Stomach smooth muscle (tissue), 2 donors: ENCODE measurements at regions not wholly inside any gene's neighbourhood (a gene's known extent, or its start where the extent isn't known, plus 50 kb on each side); places are given as distances from the start of the nearest gene placed in this dataset.

Experiments
- H3K27ac ChIP-seq: one replicate; pipeline ENCODE4 v1.7.0; 2013; ENCODE audit warnings: mild to moderate bottlenecking, low read length, inconsistent platforms
- H3K27me3 ChIP-seq, 2 donors: one replicate each; pipeline ENCODE4 v1.7.0; 2013; ENCODE audit warnings: low read length in 2 of 2; ENCODE audit not compliant: insufficient read depth in 2 of 2, control insufficient read depth in 1 of 2
- H3K36me3 ChIP-seq, 2 donors: one replicate each; pipeline ENCODE4 v1.7.0; 2013; ENCODE audit warnings: low read length in 2 of 2; ENCODE audit not compliant: control insufficient read depth in 2 of 2, insufficient read depth in 2 of 2
- H3K4me1 ChIP-seq: one replicate; pipeline ENCODE4 v1.7.0; 2013; ENCODE audit warnings: low read length; ENCODE audit not compliant: control insufficient read depth, insufficient read depth
- H3K4me3 ChIP-seq, 2 donors: one replicate each; pipeline ENCODE4 v1.7.0; 2013; ENCODE audit warnings: low read length in 2 of 2
- H3K9ac ChIP-seq, 2 donors: one replicate each; pipeline ENCODE4 v1.7.0; 2013; ENCODE audit warnings: low read length in 2 of 2, mild to moderate bottlenecking in 1 of 2
- H3K9me3 ChIP-seq, 2 donors: one replicate each; pipeline ENCODE4 v1.7.0; 2013; ENCODE audit warnings: low read length in 2 of 2; ENCODE audit not compliant: control insufficient read depth in 2 of 2
- donor health status: healthy.
- donor health status: Pancreatic carcinoma.

DNA sequence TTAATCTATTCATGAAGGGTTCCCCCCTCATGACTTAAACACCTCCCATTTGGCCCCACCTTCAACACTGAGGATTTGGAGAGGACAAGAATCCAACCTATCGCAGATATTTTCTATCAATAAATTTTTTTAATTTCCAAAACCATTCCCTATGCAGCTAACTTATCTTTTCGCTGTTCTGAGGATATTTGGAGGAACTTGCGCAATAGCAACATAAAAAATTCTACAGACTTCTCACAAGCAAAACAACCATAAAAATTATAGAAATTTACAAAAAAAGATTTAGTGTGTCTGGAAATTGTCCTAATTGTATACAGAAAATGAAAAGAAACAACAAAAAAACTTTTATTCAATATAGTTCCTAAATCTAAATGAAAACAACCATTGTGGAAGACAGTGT lies 1472.7 kb upstream of the ZEB2 start:
- H3K27ac ChIP-seq: no peak overlapping the region
- H3K9me3 ChIP-seq: no peaks in the 10 kb centered on the region
- no peak overlapping the region for H3K9ac ChIP-seq
- no peaks in the 10 kb centered on the region for H3K4me1 ChIP-seq
- no peak overlapping the region for H3K4me3 ChIP-seq
- H3K27me3 ChIP-seq: no peaks in the 10 kb centered on the region
- no peaks in the 10 kb centered on the region for H3K36me3 ChIP-seq

GRCh38 chr2:145987793-145988192 lies 1467.9 kb upstream of the ZEB2 start:
- Histone ChIP-seq H3K9ac (no peak overlapping the region), H3K27ac (no peak overlapping the region), H3K27me3 (no peaks in the 10 kb centered on the region), H3K9me3 (no peaks in the 10 kb centered on the region), H3K36me3 (no peaks in the 10 kb centered on the region), H3K4me3 (no peak overlapping the region), H3K4me1 (no peaks in the 10 kb centered on the region)

DNA sequence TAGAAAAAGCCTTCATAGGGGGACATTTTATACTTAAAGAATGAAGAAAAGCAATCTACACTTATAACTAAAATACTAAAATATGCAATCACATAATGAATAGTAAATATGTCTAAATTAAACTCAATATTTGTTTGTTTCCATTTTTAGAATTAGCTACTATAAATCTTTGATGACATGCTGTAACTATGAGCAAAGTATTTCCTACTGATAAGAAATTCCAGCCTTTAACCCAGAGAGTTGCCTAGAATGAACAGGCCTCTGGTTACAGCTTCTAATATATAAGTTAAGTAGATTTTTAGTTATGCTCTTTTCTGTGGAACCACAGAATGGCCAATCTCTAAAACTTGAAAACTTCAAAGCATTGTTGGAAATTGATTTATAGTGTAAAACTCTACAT lies 1465.6 kb upstream of the ZEB2 start:
- H3K4me3 ChIP-seq: no peak overlapping the region
- H3K27ac ChIP-seq: no peak overlapping the region
- H3K27me3 ChIP-seq: no peaks in the 10 kb centered on the region
- H3K9me3 ChIP-seq: no peaks in the 10 kb centered on the region
- H3K4me1 ChIP-seq: no peaks in the 10 kb centered on the region
- H3K9ac ChIP-seq: no peak overlapping the region
- H3K36me3 ChIP-seq: no peaks in the 10 kb centered on the region

- Histone ChIP-seq H3K36me3 (no peaks in the 10 kb centered on the region), H3K4me1 (no peaks in the 10 kb centered on the region), H3K27me3 (no peaks in the 10 kb centered on the region), H3K9me3 (no peaks in the 10 kb centered on the region), H3K4me3 (no peak overlapping the region), H3K27ac (no peak overlapping the region), H3K9ac (no peak overlapping the region)
Measured at GRCh38 chr2:145984580-145984979, 1464.7 kb upstream of the ZEB2 start.

GRCh38 chr2:145980318-145980717 lies 1460.4 kb upstream of the ZEB2 start:
- H3K4me3 ChIP-seq: no peak overlapping the region
- H3K9ac ChIP-seq: no peak overlapping the region
- no peaks in the 10 kb centered on the region for H3K27me3 ChIP-seq
- H3K27ac ChIP-seq: no peak overlapping the region
- H3K4me1 ChIP-seq: no peaks in the 10 kb centered on the region
- H3K36me3 ChIP-seq: no peaks in the 10 kb centered on the region
- no peaks in the 10 kb centered on the region for H3K9me3 ChIP-seq

DNA sequence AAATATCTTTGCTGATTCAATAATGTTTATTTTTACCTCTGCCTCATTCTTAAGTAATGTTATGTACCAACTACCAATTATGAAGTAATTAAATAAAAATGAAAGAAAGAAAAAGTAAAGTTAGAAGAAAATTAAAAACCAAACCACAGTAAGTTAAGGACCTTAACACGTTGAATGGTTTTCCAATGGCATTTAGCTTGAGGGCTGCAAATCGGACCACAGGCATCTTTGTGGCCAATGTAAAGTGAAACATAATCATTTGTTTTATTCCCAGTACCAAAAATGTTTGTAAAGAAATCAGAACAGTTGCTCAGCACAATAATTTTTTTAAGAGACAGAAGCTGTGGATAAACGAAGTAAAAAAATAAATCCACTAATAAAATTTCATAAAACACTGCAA lies 1455.5 kb upstream of the ZEB2 start:
- Histone ChIP-seq H3K4me3 (no peak overlapping the region), H3K9me3 (no peaks in the 10 kb centered on the region), H3K36me3 (no peaks in the 10 kb centered on the region), H3K27ac (no peak overlapping the region), H3K27me3 (no peaks in the 10 kb centered on the region), H3K9ac (no peak overlapping the region), H3K4me1 (no peaks in the 10 kb centered on the region)

DNA sequence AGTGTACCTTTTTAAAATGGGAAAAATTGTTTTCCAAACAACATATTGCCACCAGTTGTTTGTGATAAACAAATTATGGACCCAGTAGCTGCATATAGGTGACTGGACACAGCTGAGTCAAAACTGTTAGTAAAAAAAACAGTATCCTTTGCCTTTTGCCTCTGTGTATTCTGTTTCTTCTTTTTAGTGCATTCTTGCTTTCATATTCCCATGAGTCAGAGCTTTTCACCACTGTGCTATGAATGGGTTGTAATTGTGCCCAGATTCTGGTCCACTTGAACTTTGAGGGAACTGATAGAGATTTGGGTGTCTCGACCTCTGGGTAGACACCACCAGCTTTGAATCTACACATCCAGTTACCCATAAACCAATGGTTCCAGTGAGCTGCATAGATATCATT lies 1441.9 kb upstream of the ZEB2 start:
- H3K4me3 ChIP-seq: no peak overlapping the region
- H3K9me3 ChIP-seq: peaks cover 0 to 8% of the 10 kb centered on the region in 2 donors
- H3K9ac ChIP-seq: no peak overlapping the region
- no peaks in the 10 kb centered on the region for H3K27me3 ChIP-seq
- no peaks in the 10 kb centered on the region for H3K36me3 ChIP-seq
- no peaks in the 10 kb centered on the region for H3K4me1 ChIP-seq
- H3K27ac ChIP-seq: no peak overlapping the region

DNA sequence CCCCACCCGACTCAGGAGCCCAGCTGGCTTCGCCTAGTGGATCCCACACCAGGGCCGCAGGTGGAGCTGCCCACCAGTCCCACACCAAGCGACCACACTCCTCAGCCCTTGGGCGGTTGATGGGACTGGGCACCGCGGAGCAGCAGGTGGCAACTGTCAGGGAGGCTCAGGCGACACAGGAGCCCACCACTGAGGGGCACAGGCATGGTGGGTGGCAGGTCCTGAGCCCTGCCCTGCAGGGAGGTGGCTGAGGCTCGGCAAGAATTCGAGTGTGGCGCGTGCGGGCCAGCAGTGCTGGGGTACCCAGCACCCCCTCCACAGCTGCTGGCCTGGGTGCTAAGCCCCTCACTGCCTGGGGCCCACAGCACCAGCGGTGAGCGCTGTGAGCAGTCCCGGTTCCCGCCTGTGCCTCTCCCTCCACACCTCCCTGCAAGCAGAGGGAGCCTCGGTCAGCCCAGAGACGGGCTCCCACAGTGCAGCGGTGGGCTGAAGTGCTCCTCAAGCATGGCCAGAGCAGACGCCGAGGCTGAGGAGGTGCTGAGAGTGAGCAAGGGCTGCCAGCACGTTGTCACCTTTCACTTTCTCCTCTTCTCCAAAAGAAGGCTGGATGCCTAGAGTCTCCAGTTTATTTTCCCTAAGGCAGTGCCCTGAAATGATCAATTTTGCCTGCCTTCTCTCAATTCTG lies 1440.7 kb upstream of the ZEB2 start:
- H3K4me1 ChIP-seq: no peaks in the 10 kb centered on the region
- peaks cover 0 to 8% of the 10 kb centered on the region in 2 donors for H3K9me3 ChIP-seq
- no peak overlapping the region for H3K9ac ChIP-seq
- no peaks in the 10 kb centered on the region for H3K36me3 ChIP-seq
- H3K4me3 ChIP-seq: no peak overlapping the region
- H3K27ac ChIP-seq: no peak overlapping the region
- H3K27me3 ChIP-seq: no peaks in the 10 kb centered on the region

GRCh38 chr2:145958611-145959010 lies 1438.7 kb upstream of the ZEB2 start:
- Histone ChIP-seq H3K4me1 (no peaks in the 10 kb centered on the region), H3K4me3 (no peak overlapping the region), H3K9me3 (peaks cover 0 to 10% of the 10 kb centered on the region in 2 donors), H3K9ac (no peak overlapping the region), H3K36me3 (no peaks in the 10 kb centered on the region), H3K27ac (no peak overlapping the region), H3K27me3 (no peaks in the 10 kb centered on the region)

- no peak overlapping the region for H3K9ac ChIP-seq
- H3K9me3 ChIP-seq: peaks cover 0 to 14% of the 10 kb centered on the region in 2 donors
- H3K36me3 ChIP-seq: no peaks in the 10 kb centered on the region
- H3K4me3 ChIP-seq: no peak overlapping the region
- no peak overlapping the region for H3K27ac ChIP-seq
- H3K27me3 ChIP-seq: no peaks in the 10 kb centered on the region
- H3K4me1 ChIP-seq: no peaks in the 10 kb centered on the region
Measured at GRCh38 chr2:145957929-145958328, 1438.0 kb upstream of the ZEB2 start.

GRCh38 chr2:145939949-145940348 lies 1420.0 kb upstream of the ZEB2 start:
- no peaks in the 10 kb centered on the region for H3K27me3 ChIP-seq
- H3K4me1 ChIP-seq: no peaks in the 10 kb centered on the region
- H3K27ac ChIP-seq: no peak overlapping the region
- no peak overlapping the region for H3K4me3 ChIP-seq
- H3K36me3 ChIP-seq: no peaks in the 10 kb centered on the region
- H3K9ac ChIP-seq: no peak overlapping the region
- H3K9me3 ChIP-seq: no peaks in the 10 kb centered on the region
